Stimulated activated memory B cell treated with anti-CD40 and anti-IgM and Interleukin-4, amounts not matched to agents 10 μg/mL and 1 μg/mL and 100 μg/mL, for 72 hours (primary cell): ENCODE measurements at regions not wholly inside any gene's neighbourhood (a gene's known extent, or its start where the extent isn't known, plus 50 kb on each side); places are given as distances from the start of the nearest gene placed in this dataset.

Experiments used
- ATAC-seq: fragments of 150-1000 bp; cut with Tn5 transposase; 2 replicates; pipeline ENCODE4 v1.10.0; 2021
- H3K27ac Mint-ChIP-seq: one replicate; pipeline ENCODE4 v1.8.0; 2022; ENCODE audit warnings: mild to moderate bottlenecking, mixed read lengths
- H3K27me3 Mint-ChIP-seq: one replicate; pipeline ENCODE4 v1.8.0; 2022; ENCODE audit warnings: mixed read lengths
- H3K36me3 Mint-ChIP-seq: one replicate; pipeline ENCODE4 v1.8.0; 2022; ENCODE audit warnings: mixed read lengths
- H3K4me1 Mint-ChIP-seq: one replicate; pipeline ENCODE4 v1.8.0; 2022; ENCODE audit warnings: mixed read lengths
- H3K4me3 Mint-ChIP-seq: one replicate; pipeline ENCODE4 v1.8.0; 2022; ENCODE audit warnings: mild to moderate bottlenecking, moderate library complexity, mixed read lengths
- H3K9me3 Mint-ChIP-seq: one replicate; pipeline ENCODE4 v1.8.0; 2022; ENCODE audit warnings: mixed read lengths

DNA sequence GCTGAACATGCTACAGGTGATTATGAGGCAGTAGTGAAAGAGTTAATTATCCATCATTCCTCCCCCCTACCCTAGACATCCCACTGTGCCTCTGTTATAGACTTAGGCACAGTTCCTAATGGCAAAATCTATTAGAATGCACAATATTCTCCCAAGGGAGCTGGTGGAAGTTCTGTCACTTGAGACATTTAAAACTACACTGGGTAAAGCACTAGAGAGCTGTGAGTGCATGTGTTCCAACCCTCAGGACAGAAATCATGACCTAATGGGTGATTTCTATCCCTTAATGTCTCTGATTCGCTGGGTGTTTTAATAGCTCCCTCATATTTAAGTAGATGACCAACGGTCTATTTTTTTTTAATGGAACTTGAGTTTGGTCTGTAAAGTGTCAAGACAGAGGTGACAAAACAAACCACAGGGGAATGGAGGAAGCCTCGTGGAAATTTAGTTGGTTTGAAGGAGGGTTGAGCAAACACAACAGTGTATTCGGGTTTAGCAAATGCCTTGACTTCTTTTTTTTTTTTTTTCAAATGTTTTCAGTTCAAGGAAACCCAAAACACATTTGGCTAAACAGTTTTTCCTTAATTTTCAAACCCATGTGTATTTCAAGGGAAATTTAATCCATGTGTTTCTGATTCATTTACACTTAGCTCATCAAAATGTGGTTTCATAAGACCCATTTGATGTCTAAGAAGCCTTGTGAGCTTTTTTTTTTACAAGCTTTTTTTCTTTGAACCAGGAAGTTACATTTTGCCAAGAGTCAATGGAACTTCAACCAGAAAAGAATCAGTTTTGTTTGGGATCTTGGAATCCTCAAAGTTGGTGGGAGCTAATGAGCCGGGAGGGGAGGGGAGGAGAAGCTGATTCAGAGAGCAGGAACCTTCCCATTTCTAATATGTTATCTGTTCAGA is 665.1 kb upstream of the ZEB2 start:
- H3K36me3 Mint-ChIP-seq: no peaks in the 10 kb centered on the region
- no peak for ATAC-seq
- no peak overlapping the region for H3K4me3 Mint-ChIP-seq
- H3K4me1 Mint-ChIP-seq: peaks cover 11% of the 10 kb centered on the region
- no peaks in the 10 kb centered on the region for H3K27me3 Mint-ChIP-seq
- H3K27ac Mint-ChIP-seq: no peak overlapping the region
- no peaks in the 10 kb centered on the region for H3K9me3 Mint-ChIP-seq

DNA sequence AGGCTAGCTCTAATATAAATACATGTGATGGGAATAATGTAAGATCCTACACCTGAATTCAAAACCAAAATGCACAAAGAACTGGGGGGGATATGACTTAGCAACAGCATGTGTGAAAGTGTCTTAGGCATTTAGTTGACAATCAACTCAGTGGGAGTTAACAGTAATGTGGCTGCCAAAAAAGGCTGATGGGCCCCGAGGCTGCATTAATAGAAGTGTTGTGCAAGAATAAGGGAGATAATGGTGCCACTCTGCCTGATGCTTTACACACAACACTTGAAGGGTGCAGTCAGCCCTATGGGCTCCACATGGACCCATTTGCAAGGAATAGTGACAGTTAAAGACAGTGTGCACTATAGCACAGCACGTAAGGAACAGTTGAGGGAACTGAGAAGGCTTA is 649.4 kb upstream of the ZEB2 start:
- Mint-ChIP-seq H3K27me3 (no peaks in the 10 kb centered on the region), H3K9me3 (no peaks in the 10 kb centered on the region), H3K36me3 (no peaks in the 10 kb centered on the region), H3K4me1 (no peaks in the 10 kb centered on the region), H3K4me3 (no peak overlapping the region), H3K27ac (no peak overlapping the region)
- no peak for ATAC-seq

DNA sequence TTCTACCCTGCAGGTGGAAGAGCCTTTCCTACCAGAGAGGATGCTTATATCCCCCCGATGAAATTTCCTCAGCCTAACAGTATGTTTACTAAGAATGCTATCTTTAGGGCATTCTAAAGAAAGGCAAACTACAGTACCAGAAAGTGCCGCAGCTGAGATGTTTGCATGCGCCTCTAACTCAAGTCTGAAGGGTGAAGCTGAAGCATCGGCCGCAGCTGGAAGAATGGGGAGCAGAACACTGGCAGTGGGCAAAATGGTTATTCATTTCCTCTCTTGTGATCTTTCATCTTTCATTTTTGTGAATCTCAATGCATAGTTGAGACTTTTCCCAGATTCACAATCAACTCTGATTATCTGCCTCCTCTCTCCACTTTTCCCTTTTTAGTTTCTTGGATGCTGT is 648.2 kb upstream of the ZEB2 start:
- no peaks in the 10 kb centered on the region for H3K27me3 Mint-ChIP-seq
- H3K4me3 Mint-ChIP-seq: no peak overlapping the region
- no peaks in the 10 kb centered on the region for H3K4me1 Mint-ChIP-seq
- H3K27ac Mint-ChIP-seq: no peak overlapping the region
- H3K36me3 Mint-ChIP-seq: no peaks in the 10 kb centered on the region
- no peak for ATAC-seq
- H3K9me3 Mint-ChIP-seq: no peaks in the 10 kb centered on the region

DNA sequence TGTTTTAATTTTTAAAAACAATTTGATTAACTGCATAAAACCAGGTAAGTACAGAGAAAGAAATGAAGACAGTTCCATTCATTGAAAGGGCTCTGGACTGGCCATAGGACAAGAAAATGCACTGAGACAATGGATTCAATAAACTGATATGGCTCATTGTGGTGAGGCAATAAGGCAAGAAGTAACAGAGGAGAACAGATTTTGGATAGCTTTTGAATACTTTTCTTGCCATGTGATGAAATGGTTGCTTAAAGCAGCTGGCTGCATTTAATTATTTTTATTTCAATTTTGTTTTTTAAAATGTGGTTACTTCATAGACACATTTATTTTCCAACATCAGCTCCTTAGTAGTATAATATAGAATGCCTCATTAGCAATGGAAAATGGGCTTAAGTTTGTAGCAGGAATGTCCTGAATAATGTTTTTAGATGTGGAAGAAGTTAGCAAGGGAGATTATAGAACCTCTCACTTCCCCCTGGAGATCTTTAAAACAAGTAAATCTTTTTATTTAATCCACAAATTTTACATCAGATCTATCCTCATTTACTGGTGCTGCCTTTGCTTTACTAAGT is 646.9 kb upstream of the ZEB2 start:
- no peaks in the 10 kb centered on the region for H3K4me1 Mint-ChIP-seq
- H3K36me3 Mint-ChIP-seq: no peaks in the 10 kb centered on the region
- no peak overlapping the region for H3K4me3 Mint-ChIP-seq
- no peak for ATAC-seq
- no peaks in the 10 kb centered on the region for H3K27me3 Mint-ChIP-seq
- no peak overlapping the region for H3K27ac Mint-ChIP-seq
- no peaks in the 10 kb centered on the region for H3K9me3 Mint-ChIP-seq

DNA sequence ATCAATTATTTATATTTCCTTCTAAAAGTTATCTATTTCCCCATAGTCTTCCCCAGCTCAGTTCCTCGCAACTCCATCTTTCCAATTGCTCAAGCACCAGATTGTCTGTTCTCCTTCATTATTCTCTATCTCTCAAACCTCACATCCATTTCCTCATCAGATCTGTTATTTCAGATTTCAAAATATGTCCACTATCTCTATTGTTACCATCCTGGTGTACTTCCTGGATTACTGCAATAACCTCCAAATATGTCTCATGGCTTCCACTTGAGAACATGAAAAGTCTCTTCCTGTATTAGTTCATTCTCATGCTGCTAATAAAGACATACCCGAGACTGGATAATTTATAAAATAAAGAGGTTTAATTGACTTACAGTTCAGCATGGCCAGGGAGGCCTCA is 641.7 kb upstream of the ZEB2 start:
- Mint-ChIP-seq H3K4me1 (no peaks in the 10 kb centered on the region), H3K4me3 (no peak overlapping the region), H3K36me3 (no peaks in the 10 kb centered on the region), H3K27me3 (no peaks in the 10 kb centered on the region), H3K27ac (no peak overlapping the region), H3K9me3 (peaks cover 3% of the 10 kb centered on the region)
- ATAC-seq: no peak

DNA sequence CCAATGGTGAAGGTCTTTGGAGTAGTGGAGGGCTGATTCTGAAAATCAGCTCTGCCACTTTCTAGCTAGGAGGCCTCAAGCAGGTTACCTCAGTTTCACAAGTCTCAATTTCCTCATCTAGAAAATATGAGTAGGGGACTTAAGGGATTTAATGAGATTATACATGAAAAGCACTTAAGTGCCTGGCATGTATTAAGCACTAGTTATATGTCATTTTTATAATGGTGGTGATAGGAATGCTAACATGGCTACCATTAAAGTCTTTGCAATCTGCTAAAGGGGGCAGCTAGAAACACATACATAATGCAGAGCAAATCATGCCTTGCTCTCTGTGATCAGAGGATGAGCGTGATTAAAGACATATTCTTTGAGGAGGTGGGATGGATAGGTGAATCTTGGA is 640.9 kb upstream of the ZEB2 start:
- no peaks in the 10 kb centered on the region for H3K27me3 Mint-ChIP-seq
- no peaks in the 10 kb centered on the region for H3K36me3 Mint-ChIP-seq
- no peak overlapping the region for H3K27ac Mint-ChIP-seq
- H3K4me1 Mint-ChIP-seq: no peaks in the 10 kb centered on the region
- H3K4me3 Mint-ChIP-seq: no peak overlapping the region
- no peak for ATAC-seq
- peaks cover 4% of the 10 kb centered on the region for H3K9me3 Mint-ChIP-seq

DNA sequence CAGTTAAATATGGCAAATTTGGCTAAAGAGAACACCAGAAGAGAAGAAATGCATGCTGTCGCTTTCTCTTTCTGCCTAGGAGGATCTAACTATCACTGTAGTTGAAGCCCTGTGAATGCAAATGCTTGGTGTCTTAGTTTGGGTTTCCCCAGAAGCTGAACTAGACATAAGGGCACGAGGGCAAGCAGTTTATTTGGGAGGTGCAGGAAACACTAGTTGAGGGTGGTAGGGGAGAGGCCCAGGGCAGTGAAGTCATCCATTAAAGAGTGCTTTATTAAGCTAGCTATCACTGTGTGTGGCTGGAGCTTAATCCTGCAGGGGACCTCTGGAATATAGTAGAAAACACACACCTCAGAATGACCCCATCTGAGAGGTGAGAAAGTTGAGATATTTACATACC is 639.8 kb upstream of the ZEB2 start:
- Mint-ChIP-seq H3K4me1 (no peaks in the 10 kb centered on the region), H3K27me3 (no peaks in the 10 kb centered on the region), H3K4me3 (no peak overlapping the region), H3K9me3 (peaks cover 6% of the 10 kb centered on the region), H3K27ac (no peak overlapping the region), H3K36me3 (no peaks in the 10 kb centered on the region)
- peak; percentile 36 for ATAC-seq

DNA sequence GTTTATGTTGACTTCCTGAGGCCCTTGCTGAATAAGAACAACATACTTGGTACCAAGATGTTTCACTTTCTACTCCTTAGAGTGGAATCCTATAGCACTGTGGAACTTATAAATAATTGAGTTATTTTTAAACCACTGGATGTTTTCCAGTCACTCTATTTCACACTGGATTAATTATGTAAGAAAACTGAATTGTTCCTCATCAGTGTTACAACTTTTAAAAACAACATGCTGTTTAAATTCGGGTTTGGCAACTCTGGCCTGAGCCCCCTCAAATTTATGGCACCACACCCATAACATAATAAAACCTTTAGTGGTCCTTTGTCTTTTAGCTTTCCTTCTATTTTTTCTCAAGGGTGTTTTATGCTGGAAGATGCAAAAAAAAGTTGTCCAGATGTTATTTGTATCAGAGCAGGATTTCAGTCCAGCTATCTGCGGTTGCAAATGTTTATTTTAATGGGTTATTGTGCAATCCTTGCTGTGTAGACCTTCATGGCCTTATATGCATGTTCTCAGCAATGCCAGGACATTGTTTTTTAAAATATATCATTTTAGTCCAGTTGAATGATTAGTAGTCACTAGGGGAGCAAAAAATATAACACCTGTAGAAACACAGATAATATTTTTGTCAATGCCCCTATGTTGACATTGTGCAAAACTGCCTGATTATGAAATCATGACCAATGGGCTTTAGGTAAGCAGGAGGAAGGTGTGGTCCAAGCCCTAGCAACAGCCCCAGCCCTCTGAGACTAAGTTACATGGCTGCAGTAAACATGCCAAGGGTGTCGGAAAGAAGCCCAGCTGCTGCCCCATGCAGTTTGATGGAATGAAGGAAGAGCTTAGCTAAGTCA is 638.0 kb upstream of the ZEB2 start:
- no peaks in the 10 kb centered on the region for H3K36me3 Mint-ChIP-seq
- H3K9me3 Mint-ChIP-seq: peaks cover 10% of the 10 kb centered on the region
- no peaks in the 10 kb centered on the region for H3K4me1 Mint-ChIP-seq
- no peaks in the 10 kb centered on the region for H3K27me3 Mint-ChIP-seq
- no peak for ATAC-seq
- no peak overlapping the region for H3K4me3 Mint-ChIP-seq
- no peak overlapping the region for H3K27ac Mint-ChIP-seq

DNA sequence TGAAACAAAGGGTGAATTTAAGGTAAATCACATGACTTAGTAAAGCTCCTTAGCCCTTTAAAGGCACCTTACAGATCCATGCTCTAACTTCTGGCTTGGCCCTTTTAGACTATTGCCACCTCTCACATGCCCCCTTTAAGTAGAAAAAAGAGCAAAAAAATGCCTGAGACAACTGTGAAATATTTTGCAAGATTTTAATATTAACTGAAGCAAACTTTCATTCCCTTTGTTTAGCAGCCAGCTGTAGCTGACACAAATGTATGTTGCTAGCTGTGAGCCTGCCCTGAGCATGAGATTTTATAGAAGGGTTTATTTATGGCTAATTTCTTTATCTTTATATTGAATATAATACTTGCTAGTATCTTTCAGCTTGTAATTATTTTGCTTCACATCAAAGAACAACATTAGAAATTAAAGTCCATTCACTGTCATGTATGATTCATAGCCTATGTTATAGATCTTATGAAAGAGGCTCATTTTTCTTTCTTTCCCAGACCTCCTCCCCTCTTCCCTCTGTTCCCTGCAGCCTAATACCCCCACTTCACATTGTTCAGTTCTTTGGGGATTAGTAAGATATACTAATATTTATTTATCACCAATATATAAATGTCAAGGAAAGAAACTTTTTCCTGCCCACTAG is 637.2 kb upstream of the ZEB2 start:
- ATAC-seq: no peak
- no peaks in the 10 kb centered on the region for H3K36me3 Mint-ChIP-seq
- H3K9me3 Mint-ChIP-seq: peaks cover 10% of the 10 kb centered on the region
- H3K4me3 Mint-ChIP-seq: no peak overlapping the region
- H3K27ac Mint-ChIP-seq: no peak overlapping the region
- H3K27me3 Mint-ChIP-seq: no peaks in the 10 kb centered on the region
- H3K4me1 Mint-ChIP-seq: no peaks in the 10 kb centered on the region

DNA sequence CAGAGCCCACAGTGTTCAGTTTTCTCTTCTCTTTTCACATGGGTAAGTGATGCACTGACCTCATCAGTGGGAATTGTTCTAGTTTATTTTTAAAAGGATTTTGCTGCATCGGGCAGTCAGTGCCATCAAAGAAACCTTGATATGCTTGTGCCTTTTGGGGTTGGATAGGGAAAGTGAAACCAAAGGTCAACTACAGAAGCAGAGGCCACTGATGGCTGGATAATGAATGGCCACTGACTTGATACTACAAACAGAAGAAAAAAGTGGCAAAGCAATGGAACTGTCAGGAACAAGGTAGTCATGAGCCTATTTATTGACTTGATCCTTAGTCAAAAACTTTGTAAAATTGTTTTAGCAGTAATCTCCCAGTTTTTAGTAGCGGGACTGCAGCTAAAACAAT is 636.3 kb upstream of the ZEB2 start:
- H3K9me3 Mint-ChIP-seq: peaks cover 7% of the 10 kb centered on the region
- no peak overlapping the region for H3K4me3 Mint-ChIP-seq
- H3K27me3 Mint-ChIP-seq: no peaks in the 10 kb centered on the region
- no peaks in the 10 kb centered on the region for H3K36me3 Mint-ChIP-seq
- no peaks in the 10 kb centered on the region for H3K4me1 Mint-ChIP-seq
- H3K27ac Mint-ChIP-seq: no peak overlapping the region
- no peak for ATAC-seq

DNA sequence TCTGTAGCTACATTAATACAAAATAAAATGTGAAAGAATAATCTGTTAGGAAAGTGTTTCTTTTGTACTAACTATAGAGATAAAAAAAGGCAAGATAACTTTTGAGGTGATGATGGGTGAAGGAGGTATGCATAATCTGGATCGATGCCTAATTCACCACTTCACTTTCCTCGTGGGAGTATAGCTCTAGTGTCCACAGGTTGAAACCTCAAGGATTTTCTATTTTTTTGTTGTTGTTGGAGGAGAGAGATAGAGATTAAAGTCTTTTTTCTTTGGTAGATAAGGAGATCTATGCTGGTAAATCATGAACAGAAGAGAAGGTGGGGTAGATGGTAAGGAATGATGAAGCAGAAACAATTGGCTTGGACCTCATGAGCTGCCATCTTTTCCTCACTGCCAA is 635.3 kb upstream of the ZEB2 start:
- Mint-ChIP-seq H3K27me3 (no peaks in the 10 kb centered on the region), H3K27ac (no peak overlapping the region), H3K4me1 (no peaks in the 10 kb centered on the region), H3K4me3 (no peak overlapping the region), H3K36me3 (no peaks in the 10 kb centered on the region), H3K9me3 (peaks cover 7% of the 10 kb centered on the region)
- ATAC-seq: no peak

DNA sequence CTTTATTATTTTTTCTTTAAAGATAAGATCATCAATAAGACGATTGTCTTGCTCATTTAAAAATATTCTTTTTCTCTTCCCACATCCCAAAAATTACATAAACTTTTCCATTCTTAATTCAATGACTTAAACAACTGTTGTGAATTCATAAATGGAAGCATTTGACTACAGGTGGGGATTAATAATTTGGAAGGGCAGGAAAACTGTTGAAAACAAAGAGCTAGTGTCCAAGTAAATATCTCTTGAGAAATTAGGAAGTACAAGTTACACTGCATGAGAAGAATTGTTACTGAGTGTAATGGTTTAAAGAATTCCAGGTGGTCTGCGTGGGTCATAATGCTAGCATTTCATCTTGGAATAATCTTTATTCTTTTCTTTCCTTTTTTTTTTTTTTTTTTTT is 634.8 kb upstream of the ZEB2 start:
- no peaks in the 10 kb centered on the region for H3K4me1 Mint-ChIP-seq
- H3K36me3 Mint-ChIP-seq: no peaks in the 10 kb centered on the region
- H3K27ac Mint-ChIP-seq: no peak overlapping the region
- H3K27me3 Mint-ChIP-seq: no peaks in the 10 kb centered on the region
- no peak overlapping the region for H3K4me3 Mint-ChIP-seq
- H3K9me3 Mint-ChIP-seq: peaks cover 7% of the 10 kb centered on the region
- ATAC-seq: no peak

DNA sequence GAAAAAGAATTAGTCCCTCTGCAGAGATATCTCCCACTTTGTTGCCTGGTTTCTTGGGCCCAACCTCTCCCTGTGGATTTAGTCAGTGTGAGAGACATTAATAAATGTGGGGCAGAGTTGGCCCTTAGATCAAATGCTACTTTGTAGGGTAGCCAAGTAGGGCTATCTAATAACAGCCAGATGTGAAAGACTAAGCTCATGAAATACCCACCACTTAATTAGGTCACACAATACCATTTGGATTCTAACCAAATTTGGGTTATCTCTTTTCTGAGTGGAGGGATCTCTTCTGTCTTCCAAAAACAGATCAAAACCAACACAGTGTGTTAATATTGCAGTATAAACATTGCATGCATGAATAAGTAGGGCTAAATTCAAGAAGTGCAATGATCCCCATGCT is 626.8 kb upstream of the ZEB2 start:
- Mint-ChIP-seq H3K4me3 (no peak overlapping the region), H3K27ac (no peak overlapping the region), H3K36me3 (no peaks in the 10 kb centered on the region), H3K9me3 (no peaks in the 10 kb centered on the region), H3K27me3 (no peaks in the 10 kb centered on the region), H3K4me1 (no peaks in the 10 kb centered on the region)
- ATAC-seq: no peak

DNA sequence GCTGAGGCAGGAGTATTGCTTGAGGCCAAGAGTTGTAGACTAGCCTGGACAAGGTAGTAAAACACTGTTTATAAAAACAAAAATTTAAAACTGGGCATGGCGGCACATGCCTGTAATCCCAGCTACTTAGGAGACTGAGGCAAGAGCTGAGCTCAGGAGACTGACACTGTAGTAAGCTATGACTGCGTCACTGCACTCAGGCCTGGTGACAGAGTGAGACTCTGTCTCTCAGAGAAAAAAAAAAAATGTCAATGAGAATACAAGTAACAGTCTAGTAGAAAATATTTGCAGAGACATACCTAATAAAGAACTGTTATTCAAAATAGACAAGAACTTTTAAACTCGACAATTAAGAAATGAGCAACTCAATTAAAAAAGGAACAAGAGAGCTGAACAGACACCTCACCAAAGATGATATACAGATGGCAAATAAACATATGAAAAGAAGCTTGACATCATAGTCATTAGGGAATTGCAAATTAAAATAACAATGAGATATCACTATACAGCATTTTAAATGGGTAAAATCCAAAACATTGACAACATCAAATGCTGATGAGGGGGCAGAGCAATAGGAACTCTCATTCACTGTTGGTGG is 624.3 kb upstream of the ZEB2 start:
- no peaks in the 10 kb centered on the region for H3K36me3 Mint-ChIP-seq
- H3K27me3 Mint-ChIP-seq: no peaks in the 10 kb centered on the region
- H3K9me3 Mint-ChIP-seq: no peaks in the 10 kb centered on the region
- no peak overlapping the region for H3K27ac Mint-ChIP-seq
- ATAC-seq: no peak
- no peak overlapping the region for H3K4me3 Mint-ChIP-seq
- no peaks in the 10 kb centered on the region for H3K4me1 Mint-ChIP-seq

DNA sequence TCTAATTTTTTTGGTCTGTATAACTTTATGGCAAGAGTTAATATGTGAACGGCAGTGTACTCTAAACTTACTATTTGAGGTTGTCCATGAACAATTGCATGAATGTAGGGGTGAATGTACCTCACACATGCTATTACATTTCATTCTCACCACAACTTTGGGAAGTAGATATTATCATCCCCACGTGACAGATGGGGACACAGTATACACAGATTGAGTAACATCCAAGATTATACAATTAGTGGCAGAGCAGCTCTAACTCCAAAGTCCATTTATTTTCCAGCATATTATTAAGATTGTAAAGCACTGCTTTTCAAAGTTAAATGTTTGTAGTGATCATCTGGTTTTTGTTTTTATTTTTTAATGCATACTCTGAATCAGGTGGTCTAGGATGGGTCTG is 622.1 kb upstream of the ZEB2 start:
- ATAC-seq: no peak
- Mint-ChIP-seq H3K36me3 (no peaks in the 10 kb centered on the region), H3K4me3 (no peak overlapping the region), H3K27me3 (no peaks in the 10 kb centered on the region), H3K9me3 (no peaks in the 10 kb centered on the region), H3K4me1 (no peaks in the 10 kb centered on the region), H3K27ac (no peak overlapping the region)
